Mesendoderm (in vitro differentiated cells): ENCODE measurements at regions not wholly inside any gene's neighbourhood (a gene's known extent, or its start where the extent isn't known, plus 50 kb on each side); places are given as distances from the start of the nearest gene placed in this dataset.

Source experiments
- DNase-seq: peaks from one replicate; pipeline ENCODE4 v3.0.0; 2013
- H2AK5ac ChIP-seq: 2 replicates; pipeline ENCODE4 v1.6.1; 2013; ENCODE audit warnings: low read length, inconsistent platforms
- H2BK120ac ChIP-seq: 2 replicates; pipeline ENCODE4 v1.6.1; 2013; ENCODE audit warnings: low read depth, mild to moderate bottlenecking, low read length, moderate library complexity, mixed read lengths
- H2BK15ac ChIP-seq: replicated peaks from 2 replicates; pipeline ENCODE4 v1.6.1; 2013; ENCODE audit warnings: low read depth, mild to moderate bottlenecking, moderate library complexity
- H2BK5ac ChIP-seq: 2 replicates; pipeline ENCODE4 v1.6.1; 2013; ENCODE audit warnings: low read length, inconsistent platforms
- H3K18ac ChIP-seq: 2 replicates; pipeline ENCODE4 v1.6.1; 2013; ENCODE audit warnings: mild to moderate bottlenecking, low read length, mixed read lengths
- H3K23ac ChIP-seq: one replicate; pipeline ENCODE4 v1.6.1; 2013; ENCODE audit warnings: low read length
- H3K27ac ChIP-seq: 2 replicates; pipeline ENCODE4 v1.5.1; 2013; ENCODE audit warnings: low read depth, mild to moderate bottlenecking, inconsistent platforms, low read length, moderate library complexity
- H3K27me3 ChIP-seq: 2 replicates; pipeline ENCODE4 v1.6.1; 2013; ENCODE audit warnings: low read length, control low read depth, mild to moderate bottlenecking, inconsistent platforms; ENCODE audit not compliant: insufficient read depth, poor library complexity
- H3K36me3 ChIP-seq: 2 replicates; pipeline ENCODE4 v1.6.1; 2013; ENCODE audit warnings: low read length, inconsistent platforms; ENCODE audit not compliant: control insufficient read depth, insufficient read depth
- H3K4ac ChIP-seq: one replicate; pipeline ENCODE4 v1.6.1; 2013; ENCODE audit warnings: low read depth, mild to moderate bottlenecking, low read length, moderate library complexity
- H3K4me1 ChIP-seq: 2 replicates; pipeline ENCODE4 v1.6.1; 2013; ENCODE audit warnings: low read depth, low read length, inconsistent platforms; ENCODE audit not compliant: control insufficient read depth
- H3K4me2 ChIP-seq: 2 replicates; pipeline ENCODE4 v1.6.1; 2013; ENCODE audit warnings: low read length
- H3K4me3 ChIP-seq: 2 replicates; pipeline ENCODE4 v1.5.1; 2013; ENCODE audit warnings: mild to moderate bottlenecking, low read length
- H3K56ac ChIP-seq: one replicate; pipeline ENCODE4 v1.6.1; 2013; ENCODE audit warnings: low read length
- H3K79me1 ChIP-seq: 2 replicates; pipeline ENCODE4 v1.6.1; 2013; ENCODE audit warnings: low read length, inconsistent platforms
- H3K79me2 ChIP-seq: 2 replicates; pipeline ENCODE4 v1.6.1; 2013; ENCODE audit warnings: mild to moderate bottlenecking, low read length; ENCODE audit not compliant: control insufficient read depth, insufficient read depth
- H3K9ac ChIP-seq: 2 replicates; pipeline ENCODE4 v1.6.1; 2013; ENCODE audit warnings: low read length, inconsistent platforms
- H4K5ac ChIP-seq: one replicate; pipeline ENCODE4 v1.6.1; 2013; ENCODE audit warnings: low read length
- H4K8ac ChIP-seq: one replicate; pipeline ENCODE4 v1.6.1; 2013; ENCODE audit warnings: low read depth, mild to moderate bottlenecking, control low read depth, low read length, moderate library complexity
- WGBS: extraction: QIAGEN DNeasy Blood & Tissue Kit; methylation state at CpG from one replicate; pipeline ENCODE4 v1.1.7; 2013; ENCODE audit warnings: low lambda C conversion rate, missing lambda C conversion rate; ENCODE audit not compliant: insufficient coverage; ENCODE audit errors: extremely low coverage; 5-methylcytosine and 5-hydroxymethylcytosine counted together

DNA sequence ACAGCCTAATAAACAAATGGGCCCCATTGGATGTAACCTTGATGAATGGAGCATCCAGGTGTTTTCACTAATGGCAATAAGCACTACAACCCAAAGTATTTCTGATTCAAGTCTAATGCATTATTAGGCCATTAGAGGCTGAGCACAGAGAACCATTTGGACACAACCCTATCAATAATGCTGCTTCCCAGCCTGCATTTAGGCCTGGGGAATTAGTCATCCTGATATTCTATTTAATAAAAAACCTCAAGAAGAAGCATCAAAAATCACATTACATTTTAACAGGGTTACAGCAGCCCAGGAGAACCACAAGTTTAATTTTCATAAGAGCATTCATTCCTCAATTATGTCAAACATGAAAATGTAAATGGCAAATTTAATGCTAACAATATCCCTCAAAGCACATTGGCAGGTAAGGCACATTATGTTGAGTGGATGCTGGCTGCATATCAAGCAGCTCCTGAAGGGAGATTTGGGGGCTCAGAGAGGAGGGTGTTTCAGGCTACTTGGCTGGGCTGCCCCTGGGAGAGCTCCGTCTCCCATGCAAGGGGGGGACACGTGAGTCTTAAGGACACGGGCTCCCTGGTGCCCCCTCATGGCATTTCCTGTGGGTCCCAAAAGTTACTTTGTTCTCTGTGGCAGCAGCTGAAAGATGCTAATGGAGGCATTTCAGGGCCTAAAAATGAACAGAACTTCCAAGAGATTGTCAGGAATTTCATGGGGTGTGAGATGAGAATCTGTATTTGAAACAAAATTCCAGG is 143.4 kb downstream of the HERPUD2 start:
- Histone ChIP-seq H3K56ac (no peak overlapping the region), H3K9ac (no peak overlapping the region), H4K8ac (no peak overlapping the region), H3K4me3 (no peak overlapping the region), H3K79me1 (no peaks in the 10 kb centered on the region), H3K36me3 (no peaks in the 10 kb centered on the region), H2BK15ac (no peak overlapping the region), H3K27me3 (no peaks in the 10 kb centered on the region), H2AK5ac (no peak overlapping the region), H3K4ac (no peak overlapping the region), H2BK120ac (no peak overlapping the region), H3K4me1 (no peaks in the 10 kb centered on the region), H4K5ac (no peak overlapping the region), H3K18ac (no peak overlapping the region), H3K23ac (no peak overlapping the region), H3K27ac (no peak overlapping the region), H3K4me2 (no peak overlapping the region), H3K79me2 (no peaks in the 10 kb centered on the region), H2BK5ac (no peak overlapping the region)
- DNase-seq = peak; percentile 19
- no CpG with 5 or more reads among the region's 3 CpGs for WGBS

DNA sequence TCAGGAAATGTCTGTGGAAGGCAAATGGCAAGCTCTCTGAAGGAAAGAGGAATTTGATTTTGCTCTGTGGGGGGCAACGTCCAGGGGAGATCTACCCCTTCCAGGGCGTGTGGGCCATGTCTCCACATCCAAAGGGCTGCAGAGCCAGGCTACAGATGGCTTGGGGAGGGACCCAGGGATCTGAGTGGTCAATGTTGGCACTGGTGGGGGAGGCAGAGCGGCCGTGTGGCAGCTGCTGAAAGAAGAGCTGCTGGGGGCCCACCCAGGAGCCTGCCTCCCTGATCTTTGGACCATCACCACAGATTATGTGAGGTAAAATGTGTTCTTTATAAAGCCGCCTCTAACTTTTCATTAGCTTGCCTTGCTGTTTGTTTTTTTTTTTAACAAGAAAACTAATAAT is 144.1 kb downstream of the HERPUD2 start:
- Histone ChIP-seq H3K18ac (no peak overlapping the region), H3K4me2 (no peak overlapping the region), H3K23ac (no peak overlapping the region), H3K79me1 (no peaks in the 10 kb centered on the region), H4K5ac (no peak overlapping the region), H4K8ac (no peak overlapping the region), H2AK5ac (no peak overlapping the region), H2BK5ac (no peak overlapping the region), H3K4ac (no peak overlapping the region), H3K56ac (no peak overlapping the region), H3K27ac (no peak overlapping the region), H2BK120ac (no peak overlapping the region), H3K36me3 (no peaks in the 10 kb centered on the region), H2BK15ac (no peak overlapping the region), H3K79me2 (no peaks in the 10 kb centered on the region), H3K4me1 (no peaks in the 10 kb centered on the region), H3K27me3 (no peaks in the 10 kb centered on the region), H3K4me3 (no peak overlapping the region), H3K9ac (no peak overlapping the region)
- DNase-seq = no peak
- no CpG with 5 or more reads among the region's 5 CpGs for WGBS

DNA sequence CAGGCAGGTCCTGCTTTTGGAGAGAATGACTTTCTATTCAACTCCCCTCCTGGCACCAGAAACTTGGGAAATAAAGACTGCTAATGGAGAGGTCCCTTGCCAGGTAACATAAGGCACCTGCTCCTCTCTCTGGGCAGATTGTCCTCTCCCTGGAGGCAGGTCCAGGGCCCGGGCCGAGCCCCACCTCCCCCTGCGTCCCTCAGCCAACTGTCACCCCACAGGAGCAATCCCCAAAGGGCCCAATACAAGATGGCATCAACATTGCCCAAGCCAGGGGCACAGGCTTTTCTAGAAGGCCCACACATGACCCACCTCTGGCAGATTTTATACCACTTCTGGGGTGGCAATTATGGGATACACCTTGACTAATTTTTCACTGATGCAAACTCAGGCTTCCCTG is 145.2 kb downstream of the HERPUD2 start:
- no peak overlapping the region for H4K8ac ChIP-seq
- no peak overlapping the region for H2BK120ac ChIP-seq
- H3K4me2 ChIP-seq = no peak overlapping the region
- no peaks in the 10 kb centered on the region for H3K79me1 ChIP-seq
- no peak overlapping the region for H4K5ac ChIP-seq
- H3K27me3 ChIP-seq = no peaks in the 10 kb centered on the region
- no peaks in the 10 kb centered on the region for H3K79me2 ChIP-seq
- H3K4me3 ChIP-seq = no peak overlapping the region
- H3K4ac ChIP-seq = no peak overlapping the region
- H3K23ac ChIP-seq = no peak overlapping the region
- H3K4me1 ChIP-seq = no peaks in the 10 kb centered on the region
- no peak overlapping the region for H2BK15ac ChIP-seq
- H3K9ac ChIP-seq = no peak overlapping the region
- H3K56ac ChIP-seq = no peak overlapping the region
- H2AK5ac ChIP-seq = no peak overlapping the region
- no peak overlapping the region for H3K18ac ChIP-seq
- H3K27ac ChIP-seq = no peak overlapping the region
- no peak overlapping the region for H2BK5ac ChIP-seq
- no peaks in the 10 kb centered on the region for H3K36me3 ChIP-seq
- no peak for DNase-seq
- WGBS = no CpG with 5 or more reads among the region's 3 CpGs

DNA sequence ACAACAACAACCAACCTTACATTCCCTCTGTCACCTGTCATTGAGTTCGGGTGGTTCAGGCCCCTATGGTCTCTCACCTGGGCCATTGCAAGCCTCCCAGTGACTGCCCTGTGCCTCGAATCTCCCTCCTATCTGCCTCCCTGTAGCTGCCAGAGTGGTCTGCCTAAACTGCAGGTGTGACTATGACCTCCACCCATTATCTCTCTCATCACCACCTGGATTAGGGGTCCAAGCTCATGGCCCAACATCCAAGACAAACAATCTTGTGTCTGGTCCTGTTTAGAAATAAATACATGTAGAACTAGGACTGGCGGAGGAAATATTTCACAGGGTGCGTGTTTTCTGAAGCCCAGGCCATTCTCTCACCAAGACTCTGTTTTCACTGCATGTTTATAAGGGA is 146.6 kb downstream of the HERPUD2 start:
- WGBS = no CpG with 5 or more reads among the region's 4 CpGs
- Histone ChIP-seq H3K27me3 (no peaks in the 10 kb centered on the region), H2BK5ac (no peak overlapping the region), H3K4me3 (no peak overlapping the region), H2BK120ac (no peak overlapping the region), H3K9ac (no peak overlapping the region), H3K18ac (no peak overlapping the region), H3K4ac (no peak overlapping the region), H3K4me1 (no peaks in the 10 kb centered on the region), H2BK15ac (no peak overlapping the region), H3K36me3 (no peaks in the 10 kb centered on the region), H4K5ac (no peak overlapping the region), H4K8ac (no peak overlapping the region), H3K56ac (no peak overlapping the region), H3K4me2 (no peak overlapping the region), H2AK5ac (no peak overlapping the region), H3K23ac (no peak overlapping the region), H3K79me1 (no peaks in the 10 kb centered on the region), H3K79me2 (no peaks in the 10 kb centered on the region), H3K27ac (no peak overlapping the region)
- DNase-seq = no peak

DNA sequence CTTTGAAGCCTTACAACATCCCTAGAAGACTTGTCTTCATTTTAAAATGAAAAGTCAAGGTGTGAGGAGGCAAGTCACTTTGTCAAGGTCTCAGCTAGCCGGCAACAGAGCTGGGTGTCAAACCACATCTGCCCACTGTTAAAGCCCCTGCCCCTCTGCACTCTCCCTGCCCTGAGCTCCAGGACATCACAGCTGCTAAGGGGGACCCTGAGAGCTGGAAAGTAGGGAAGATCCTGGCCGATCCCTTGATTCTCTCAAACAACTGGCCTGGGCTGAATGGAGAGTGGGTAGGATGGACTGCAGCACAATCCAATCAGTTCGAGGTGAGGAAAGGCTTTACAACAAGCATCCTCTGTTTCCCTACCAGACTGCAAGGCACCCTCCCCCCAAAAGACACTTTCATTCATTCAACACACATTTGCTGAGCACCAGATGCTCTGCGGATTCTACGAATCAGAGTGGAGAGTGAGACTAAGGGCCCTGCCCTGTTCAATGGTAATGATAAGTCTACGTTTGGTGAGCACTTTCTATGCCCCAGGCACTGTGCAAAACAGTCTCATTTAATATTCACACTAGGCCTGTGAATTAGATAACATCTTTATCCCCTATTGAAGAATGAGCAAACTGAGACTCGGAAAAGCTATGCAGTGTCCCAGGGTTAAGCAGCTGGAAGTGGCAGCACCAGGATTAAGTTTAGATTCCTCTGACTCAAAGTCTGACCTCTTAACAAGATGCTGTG is 148.1 kb downstream of the HERPUD2 start:
- no peak overlapping the region for H3K9ac ChIP-seq
- H3K56ac ChIP-seq = no peak overlapping the region
- no peak overlapping the region for H2BK120ac ChIP-seq
- no peaks in the 10 kb centered on the region for H3K79me1 ChIP-seq
- H3K79me2 ChIP-seq = no peaks in the 10 kb centered on the region
- no peaks in the 10 kb centered on the region for H3K4me1 ChIP-seq
- no peak overlapping the region for H3K4me2 ChIP-seq
- H4K8ac ChIP-seq = no peak overlapping the region
- WGBS = no CpG with 5 or more reads among the region's 7 CpGs
- H3K23ac ChIP-seq = no peak overlapping the region
- H3K4me3 ChIP-seq = no peak overlapping the region
- no peak overlapping the region for H2AK5ac ChIP-seq
- no peaks in the 10 kb centered on the region for H3K27me3 ChIP-seq
- H3K18ac ChIP-seq = no peak overlapping the region
- H3K36me3 ChIP-seq = no peaks in the 10 kb centered on the region
- no peak overlapping the region for H2BK5ac ChIP-seq
- no peak overlapping the region for H3K27ac ChIP-seq
- no peak overlapping the region for H4K5ac ChIP-seq
- no peak for DNase-seq
- no peak overlapping the region for H2BK15ac ChIP-seq
- H3K4ac ChIP-seq = no peak overlapping the region
